ENCODE measurements at regions not wholly inside any gene's neighbourhood (a gene's known extent, or its start where the extent isn't known, plus 50 kb on each side); places are given as distances from the start of the nearest gene placed in this dataset.
A peak's percentile ranks its signal among the peaks of the same experiment; 100 is the strongest.

DNA sequence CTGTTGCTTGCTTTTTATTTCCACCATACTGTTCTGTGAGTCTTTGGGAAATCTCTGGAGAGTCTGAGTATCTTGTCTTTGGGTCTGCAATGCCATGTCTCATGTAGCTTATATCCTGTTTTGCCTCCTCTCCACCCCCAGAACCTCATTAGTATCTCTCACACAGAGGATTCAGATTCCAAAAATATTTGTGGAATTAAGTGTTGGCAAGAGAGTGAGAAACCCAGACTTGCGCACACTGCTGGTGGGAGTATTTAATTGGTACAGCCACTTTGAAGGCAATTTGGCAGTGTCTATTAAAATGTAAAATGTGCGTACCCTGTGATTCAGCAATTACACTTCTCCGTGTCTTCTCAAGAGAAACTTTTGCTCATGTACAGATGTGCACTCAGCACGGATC is 68.6 kb downstream of the ZNF621 start:
- DNase-seq: no peak

DNA sequence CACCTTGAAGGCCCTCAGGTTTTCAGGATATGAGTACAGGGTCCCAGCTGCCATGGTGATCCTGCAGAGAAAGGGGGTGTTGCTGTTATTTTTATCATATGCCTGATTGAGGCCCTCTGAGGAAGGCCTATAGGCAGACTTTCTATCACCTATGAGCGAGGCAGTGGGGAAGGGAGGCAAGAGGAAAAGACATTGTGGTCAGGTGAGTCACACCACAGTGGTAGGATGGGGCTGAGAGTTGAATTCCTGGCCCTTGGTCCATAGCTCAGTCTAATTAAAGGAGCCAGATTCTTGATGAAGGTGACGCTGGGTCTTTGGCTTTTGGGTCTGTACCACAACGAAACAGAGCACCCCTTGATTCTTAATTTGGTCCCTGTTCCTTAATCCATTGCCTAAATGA is 72.7 kb downstream of the ZNF621 start:
- no peak for DNase-seq

DNA sequence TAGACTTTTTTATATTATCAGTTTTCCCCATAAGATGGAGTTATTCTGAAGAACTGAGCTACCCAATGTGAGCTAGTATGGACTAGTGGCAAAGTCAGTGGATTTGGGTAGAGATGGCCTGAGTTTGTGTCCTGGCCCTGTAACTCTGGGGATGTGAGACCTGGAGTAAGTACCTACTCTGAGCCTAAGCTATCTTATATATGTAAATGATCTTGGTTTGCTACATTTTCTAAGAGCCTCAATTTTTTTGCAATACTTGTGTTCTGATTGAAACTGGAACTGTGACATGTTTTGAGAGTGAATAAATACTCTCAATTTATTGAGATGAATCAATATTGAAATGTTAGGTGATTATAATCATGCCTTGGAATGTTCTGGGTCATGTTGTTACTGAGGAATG is 73.6 kb downstream of the ZNF621 start:
- DNase-seq: no peak

DNA sequence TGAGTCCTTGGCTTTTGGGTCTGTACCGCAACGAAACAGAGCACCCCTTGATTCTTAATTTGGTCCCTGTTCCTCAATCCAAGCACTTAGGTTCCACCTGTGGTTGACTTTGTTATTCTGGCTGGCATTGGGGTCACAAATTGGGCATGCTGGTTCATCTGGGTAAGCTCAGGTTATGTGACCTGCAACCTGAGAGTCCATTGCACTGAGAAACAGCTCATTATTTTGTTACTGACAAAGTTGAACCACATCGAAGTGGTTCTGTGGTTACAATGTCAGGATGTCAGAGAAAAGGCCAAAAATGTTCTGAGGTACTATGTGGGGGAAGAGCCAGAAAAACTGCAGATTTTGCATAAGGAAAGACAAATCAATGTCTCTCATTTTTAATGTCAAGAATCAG is 74.2 kb downstream of the ZNF621 start:
- no peak for DNase-seq

DNA sequence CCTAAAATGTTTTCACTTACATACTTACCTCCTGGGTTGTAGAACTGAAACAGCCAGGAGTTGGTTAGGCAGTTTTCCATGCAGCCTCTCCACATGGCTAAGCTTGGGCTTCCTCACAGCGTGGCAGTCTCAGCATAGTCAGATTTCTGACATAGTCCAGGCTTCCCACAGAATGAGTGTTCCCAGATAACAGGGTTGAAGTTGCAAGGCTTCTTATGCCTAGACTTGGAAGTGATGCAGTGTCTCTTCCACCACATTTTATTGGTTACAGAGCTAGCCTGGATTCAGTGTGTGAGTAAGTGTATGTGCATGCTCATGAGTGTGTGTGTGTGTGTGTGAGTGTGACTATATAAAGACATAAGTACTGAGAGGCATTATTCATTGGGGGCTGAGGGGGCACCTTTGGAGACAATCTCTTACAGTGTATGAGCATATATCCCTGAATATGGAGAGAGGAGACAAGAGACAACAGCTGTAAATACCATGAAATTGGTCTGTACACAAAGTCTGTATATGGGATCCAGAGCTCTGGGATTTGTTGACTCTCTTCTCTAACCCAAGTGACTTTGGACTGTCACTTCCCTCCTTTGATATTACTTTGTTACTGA is 78.1 kb downstream of the ZNF621 start:
- DNase-seq: no peak

DNA sequence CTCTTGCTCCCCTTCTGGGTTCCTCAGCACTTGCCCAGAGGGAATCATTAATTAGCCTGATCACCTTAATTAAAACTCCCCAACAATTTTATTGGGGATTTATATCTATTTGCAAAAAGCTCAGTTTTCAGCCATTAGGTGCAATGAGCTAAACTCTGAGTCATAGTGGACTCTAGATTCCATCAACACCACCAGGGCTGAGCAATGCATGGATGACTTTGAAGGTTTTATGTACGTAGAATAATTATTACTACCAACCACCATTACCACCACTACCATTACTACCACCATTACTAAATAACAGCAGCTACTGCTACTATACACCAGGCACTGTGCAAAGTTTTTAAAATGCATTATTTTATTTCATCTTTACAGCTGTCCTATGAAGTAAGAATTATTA is 81.2 kb downstream of the ZNF621 start:
- DNase-seq: no peak

DNA sequence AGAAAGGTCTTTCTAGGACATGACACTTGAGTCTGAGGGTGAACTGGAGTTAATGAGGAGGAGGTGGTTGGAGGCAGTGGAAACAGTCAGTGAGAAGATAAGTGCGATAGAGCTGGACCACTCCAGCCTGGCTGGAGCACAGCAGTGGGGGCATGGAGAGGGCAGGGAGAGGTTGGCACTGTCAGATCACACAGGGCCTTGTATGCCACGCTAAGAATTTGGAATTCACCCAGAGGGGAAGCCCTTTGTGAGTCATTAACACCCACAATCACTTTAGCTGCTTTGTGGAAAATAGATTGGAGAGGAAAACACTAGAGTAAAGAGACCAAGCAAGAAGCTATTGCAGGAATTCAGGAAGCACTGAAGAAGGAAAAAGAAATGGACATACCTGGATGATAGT is 83.3 kb downstream of the ZNF621 start:
- no peak for DNase-seq

DNA sequence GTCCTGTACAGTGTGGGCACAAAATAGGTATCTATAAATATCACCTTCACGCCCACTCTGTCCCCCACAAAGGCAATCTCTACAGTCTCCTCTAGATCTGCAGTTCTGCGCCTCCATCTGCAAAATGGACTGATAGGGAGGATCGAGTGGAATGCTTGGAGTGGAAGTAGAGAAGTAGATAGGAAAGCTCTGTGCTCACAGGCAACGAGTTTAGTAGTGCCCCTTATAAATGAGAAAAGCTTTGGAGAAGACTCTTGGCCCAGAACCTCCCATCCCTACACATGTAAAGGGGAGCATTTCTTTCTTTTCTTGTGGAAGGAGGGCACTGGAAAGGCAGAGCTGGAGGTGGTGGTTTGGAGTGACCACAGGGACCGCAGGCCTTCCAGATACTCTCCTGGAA is 88.5 kb downstream of the ZNF621 start:
- no peak for DNase-seq

DNA sequence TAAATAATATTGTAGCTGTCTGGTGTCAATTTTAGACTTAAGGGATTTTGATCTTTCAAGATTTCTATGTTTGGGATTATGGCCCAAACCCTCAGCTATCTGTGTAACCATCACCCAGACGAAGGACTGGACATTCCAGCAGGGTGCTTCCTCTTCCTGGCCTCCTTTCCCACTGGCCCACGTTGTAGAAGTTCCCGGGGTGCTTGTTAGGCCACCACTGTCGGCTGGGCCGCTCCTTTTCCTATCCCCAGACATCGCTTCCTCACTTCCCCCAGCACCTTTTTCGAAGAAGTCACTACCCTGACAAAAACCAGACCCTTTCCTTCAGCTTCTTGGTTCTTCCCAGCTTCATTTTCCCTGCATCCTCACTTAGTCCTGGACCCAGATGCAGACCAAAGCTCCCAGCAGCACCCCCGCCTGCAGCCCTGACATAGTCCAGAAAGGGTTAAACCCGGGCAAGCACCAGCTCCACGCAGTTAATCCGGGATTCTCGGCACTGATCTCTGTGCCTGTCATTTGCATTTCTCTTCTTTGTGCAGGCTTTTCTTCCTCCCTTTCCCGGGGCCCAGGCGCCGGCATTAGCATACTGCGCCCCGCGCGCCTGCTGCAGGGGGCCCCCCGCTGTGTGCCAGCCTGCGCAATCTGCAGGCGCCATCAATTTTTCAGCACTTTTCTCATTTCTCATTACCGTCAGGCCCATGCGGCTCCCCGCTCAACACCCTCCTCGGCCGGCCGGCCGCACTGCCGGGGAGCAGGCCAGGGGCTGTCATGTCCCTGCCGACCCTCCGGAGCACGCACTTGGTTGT is 90.6 kb downstream of the ZNF621 start:
- no peak for DNase-seq

DNA sequence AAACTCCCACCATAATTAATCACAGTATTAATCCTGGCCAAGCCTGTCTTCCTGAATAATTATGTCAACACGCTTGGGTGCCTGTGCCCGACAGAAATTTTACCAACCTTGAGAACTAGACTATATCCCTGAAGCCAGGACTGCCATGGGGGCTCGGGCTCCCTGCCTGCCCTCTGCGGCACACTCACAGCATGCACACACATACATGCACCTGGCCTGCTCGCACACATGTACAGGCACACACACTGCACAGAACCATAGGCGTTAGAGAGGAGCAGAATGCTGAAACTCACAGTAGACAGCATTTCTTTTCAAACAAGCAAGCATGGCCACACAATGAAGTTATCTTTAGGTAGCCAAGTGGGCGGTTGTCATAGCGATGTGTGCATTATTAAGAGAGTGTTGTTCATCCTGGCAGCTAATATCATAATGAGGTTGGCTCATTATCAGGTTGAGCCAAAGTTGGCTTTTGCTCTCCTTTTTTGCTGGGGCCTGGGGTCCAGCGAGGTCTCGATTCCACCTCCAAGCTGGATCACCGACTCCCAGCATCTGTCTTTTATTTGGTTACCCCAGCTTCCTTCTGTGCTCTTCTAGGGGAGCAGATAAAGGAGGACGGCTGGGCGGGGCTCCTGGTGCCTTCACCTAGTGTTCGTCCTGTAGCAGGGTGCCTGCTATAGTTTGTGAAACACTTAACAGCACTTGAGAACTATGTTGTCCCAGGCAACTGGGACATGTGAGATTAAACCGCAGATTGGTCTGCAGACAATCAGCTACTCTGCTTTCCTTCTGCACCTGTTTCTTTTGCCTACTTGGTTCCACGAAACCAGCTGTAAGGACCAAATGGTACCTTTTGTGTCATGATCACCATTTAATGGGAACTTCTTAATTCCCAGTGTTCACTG is 91.4 kb downstream of the ZNF621 start:
- no peak for DNase-seq

DNA sequence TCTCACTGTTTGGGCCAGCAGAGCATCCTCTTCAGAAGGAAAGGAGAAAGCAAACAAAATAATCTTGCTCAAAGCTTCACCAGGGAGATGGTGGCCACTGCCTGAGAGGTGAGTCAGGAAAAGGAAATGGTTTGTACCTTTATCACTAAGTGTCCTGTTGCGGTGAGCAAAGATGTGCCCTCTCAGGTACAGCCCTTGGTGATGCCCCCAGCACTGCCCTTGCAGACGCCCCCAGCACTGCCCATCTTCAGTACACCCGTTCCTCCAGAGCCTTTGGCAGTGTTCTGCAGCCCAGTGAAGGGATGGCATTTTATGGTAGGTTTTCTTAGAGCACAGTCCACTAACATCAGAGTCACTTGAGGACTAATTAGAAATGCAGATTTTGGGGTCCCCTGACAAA is 92.3 kb downstream of the ZNF621 start:
- no peak for DNase-seq

DNA sequence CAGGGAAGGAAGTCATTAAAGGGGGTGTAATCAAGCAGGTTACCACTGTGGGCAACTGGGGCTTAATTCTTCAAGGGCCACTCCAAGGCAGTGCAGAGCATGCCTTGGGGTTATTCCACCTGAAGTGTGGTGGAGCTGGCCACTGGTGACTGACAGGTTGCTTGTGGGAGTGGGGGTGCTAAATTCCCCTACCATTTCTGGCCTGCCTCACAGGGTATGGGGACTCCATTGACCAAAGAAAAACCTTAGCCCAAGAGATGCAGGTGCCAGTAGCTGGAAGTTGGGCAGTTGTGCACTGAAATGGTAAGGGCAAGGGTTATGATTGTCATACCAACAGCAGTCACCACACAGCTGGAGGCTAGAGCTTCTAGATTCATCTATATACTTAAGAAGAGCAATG is 93.4 kb downstream of the ZNF621 start:
- DNase-seq: no peak

DNA sequence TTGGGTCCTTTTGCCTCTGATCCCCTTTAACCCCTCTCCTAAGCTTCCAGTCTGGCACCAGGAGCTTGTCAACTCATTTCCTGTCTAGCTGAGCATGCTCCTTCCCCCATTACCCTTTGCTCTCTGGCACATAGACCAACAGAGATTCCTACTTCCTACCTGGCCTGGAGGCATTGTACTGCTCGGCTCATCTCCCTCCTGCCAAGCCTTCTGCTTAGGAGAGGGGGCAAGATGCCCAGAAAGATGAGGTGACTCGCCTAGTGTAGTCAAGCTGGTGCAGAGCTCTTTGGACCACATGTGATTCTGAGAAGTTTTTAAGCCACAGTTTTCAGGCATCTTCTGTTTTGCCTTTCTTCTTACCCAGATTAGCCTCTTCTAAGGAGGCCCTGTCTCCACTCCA is 95.4 kb downstream of the ZNF621 start:
- DNase-seq: no peak

DNA sequence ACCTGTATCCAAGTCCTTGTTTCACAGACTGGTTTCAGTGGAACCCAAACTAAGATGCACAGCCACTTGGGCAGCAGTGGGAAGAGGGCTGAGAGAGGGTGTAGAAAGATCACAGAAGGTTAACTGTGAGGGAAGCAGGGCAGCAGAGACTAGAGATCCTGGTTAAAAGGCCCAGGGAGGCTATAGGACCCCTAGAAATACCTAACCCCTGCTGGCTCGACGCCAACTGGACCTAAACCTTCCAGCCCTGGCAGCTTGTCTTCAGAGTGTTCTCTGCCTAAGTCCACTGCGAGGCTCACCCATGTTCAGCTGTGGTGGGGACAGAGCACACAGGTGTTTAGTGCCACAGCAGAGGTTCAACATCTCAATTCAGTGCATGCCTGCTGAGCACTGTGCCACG is 96.5 kb downstream of the ZNF621 start:
- no peak for DNase-seq

DNA sequence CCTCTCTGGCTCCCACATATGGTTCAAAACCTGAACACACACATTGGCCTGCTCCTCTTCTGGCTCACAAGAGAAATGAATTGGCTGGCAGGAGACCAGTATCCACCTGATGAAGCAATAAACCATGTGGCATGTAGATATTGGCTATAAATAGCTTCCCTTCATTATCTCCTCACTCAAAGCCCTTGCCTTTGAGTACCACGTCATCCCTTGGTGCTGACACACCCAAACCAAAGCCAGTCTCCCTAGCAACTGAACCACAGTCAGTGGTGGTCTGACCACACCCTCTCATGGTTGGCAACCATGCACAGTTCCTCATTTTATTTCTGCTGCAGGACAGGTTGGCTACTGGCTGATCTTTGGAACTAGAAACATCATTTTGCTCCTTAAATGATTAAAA is 98.8 kb downstream of the ZNF621 start:
- peak; percentile 94 for DNase-seq

DNA sequence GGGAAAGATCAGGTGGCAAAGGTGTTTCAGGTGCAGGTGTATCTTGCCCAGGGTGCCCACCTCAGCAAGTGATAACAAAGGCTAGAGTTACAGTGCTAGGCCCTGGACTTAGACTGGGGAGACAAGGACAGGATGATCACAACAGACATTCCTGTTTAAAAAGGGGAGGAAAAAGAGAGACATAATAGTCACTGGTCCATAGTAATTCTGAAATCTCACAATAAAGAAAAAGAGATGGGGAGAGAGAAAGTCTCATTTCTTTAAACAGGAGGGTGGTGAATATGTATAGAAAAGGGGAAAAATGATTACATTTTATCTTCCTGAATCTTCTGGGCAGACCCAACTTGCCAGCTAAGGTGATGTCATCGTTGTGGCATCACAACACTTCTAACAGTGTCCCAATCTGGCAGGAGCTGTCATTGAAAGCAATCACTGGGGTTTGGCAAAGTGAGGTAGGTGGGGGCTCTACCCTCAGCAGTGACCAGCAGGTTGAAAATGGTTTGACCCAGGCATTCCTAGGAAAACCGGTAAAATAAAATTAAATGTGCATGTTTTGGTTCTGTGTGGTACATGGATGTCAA is 99.5 kb downstream of the ZNF621 start:
- DNase-seq: no peak

DNA sequence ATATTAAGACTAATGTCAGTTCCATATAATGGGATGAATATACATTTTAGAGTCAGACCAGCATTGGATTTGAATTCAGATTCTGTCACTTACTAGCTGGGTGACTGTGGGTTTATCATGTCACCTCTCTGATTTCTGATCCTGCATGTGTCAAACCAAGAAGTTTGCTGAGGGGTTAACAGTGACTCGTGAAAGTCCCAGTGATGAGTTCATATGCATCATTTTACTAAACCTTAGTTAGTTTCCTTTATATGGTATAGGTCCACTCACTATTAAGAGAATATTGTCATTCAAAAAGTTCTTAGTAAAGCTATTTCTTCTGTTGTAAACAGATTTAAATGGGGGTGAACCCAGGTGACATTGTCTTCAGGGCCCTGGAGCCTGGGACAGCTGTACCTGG is 102.3 kb downstream of the ZNF621 start:
- DNase-seq: no peak

DNA sequence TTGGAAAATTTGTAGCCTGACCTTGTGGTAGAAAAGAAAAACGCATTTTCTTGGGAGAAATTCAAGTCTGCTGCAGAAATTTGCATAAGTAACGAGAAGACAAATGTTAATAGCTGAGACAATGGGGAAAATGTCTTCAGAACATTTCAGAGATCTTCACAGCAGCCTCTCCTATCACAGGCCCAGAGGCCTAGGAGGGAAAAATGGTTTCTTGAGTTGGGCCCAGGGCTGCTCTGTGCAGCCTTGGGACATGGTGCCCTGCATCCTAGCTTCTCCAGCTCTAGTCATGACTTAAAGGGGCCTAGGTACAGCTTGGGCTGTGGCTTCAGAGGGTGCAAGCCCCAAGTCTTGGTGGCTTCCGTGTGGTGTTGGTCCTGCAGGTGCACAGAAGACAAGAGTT is 104.2 kb downstream of the ZNF621 start:
- no peak for DNase-seq

DNA sequence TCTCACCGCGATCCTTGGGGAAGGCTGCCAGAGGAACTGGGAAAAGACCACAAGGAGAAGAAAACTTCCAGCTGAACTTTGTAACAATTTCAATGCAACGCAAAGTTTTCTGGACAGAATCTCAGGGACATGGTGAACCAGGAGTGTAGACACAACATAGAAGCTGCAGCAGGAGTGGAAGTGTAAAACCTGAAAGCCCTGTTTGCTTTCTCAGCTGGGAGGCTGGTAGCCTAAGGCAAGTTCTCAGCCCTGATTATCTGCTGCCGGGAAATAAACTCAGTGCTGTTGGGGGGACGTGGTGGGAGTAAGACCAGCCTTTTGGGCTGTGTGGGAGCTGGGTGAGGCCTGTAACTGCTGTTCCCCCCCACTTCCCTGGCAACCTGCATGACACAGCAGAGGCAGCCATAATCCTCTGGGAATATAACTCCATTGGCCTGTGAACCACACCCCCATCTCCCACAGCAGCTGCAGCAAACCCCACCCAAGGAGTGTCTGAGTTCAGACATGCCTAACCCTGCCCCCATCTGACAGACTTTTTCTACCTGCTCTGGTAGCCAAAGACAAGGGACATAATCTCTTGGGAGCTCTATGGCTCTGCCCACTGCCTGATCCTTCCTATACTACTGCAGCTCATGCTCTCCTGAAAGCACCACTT is 106.7 kb downstream of the ZNF621 start:
- no peak for DNase-seq

DNA sequence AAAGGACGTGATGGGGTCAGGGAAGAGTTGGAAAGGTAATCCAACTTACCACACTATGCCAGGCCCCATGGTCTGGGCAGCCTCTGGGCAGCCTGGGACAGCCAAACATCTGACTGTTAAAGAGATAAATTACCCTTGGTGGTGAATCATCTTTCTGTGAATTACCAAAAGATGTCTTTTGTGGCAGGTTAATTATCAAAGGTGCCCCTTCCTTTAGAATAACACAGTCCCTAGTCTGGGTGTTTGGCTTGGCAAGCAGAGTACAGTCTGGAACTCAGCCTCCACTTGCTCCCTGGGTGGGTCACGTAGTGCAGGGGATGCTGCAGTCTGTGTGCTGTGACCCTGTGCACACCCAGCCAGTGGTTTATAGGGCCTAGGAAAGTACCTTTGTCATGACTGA is 113.1 kb downstream of the ZNF621 start:
- DNase-seq: no peak

DNA sequence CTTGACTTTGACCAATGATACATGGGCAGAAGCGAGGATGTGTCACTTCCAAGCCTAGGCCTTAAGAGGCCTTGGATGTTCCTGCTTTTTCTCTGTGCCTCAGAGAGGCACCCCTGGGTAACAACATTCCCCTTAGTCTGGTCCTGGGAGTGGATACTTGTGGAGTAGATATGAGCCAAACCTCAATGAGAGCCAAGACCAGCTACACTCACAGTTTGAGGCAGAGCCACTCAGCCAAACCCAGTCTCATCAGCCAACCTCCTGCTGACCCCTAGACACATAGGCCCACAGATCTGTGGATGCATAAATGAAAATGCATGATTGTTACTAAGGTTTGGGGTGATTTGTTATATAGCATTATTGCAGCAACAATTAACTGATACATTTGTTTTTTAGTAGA is 114.2 kb downstream of the ZNF621 start:
- DNase-seq: no peak

DNA sequence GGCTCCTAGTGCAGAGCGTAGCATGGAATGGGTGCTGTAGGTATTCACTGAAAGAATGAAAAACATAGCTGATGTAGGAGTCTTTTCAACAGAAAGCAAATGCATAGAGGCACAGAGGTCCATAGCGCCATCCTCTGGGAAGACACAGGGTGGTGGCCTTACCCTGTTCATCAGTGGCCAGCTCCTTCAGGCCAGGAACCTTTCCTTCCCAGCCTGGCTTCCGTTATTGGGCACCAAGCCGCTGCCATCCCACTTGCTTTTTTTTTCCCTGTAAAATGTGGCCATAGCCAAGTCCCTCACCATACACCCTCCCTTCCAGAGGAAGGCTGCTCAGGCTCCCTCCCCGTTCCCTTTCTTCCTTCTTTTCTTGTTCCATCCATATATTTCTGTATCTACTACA is 118.1 kb downstream of the ZNF621 start:
- no peak for DNase-seq

DNA sequence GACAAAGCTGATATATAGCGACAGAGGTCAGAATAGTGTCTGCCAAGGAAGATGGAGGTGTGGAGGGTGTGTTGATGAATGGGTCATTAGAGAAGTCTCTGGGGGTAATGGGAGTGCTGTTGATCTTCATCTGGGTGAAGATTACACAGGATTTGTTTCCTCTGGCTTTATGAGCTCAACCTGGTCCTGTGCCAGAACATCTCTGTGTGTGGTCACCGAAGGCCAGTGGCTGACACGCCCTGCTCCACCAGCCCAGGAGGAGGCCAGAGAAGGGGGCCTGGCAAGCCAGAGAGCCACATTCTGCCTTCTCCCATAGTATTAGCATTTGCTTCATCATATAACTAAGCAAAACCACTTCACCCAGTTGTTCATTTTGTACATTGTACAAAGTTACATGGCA is 121.1 kb downstream of the ZNF621 start:
- no peak for DNase-seq

Data from SIG-M5 (cell line).